ENCODE measurements at regions not wholly inside any gene's neighbourhood (a gene's known extent, or its start where the extent isn't known, plus 50 kb on each side); places are given as distances from the start of the nearest gene placed in this dataset.

DNA sequence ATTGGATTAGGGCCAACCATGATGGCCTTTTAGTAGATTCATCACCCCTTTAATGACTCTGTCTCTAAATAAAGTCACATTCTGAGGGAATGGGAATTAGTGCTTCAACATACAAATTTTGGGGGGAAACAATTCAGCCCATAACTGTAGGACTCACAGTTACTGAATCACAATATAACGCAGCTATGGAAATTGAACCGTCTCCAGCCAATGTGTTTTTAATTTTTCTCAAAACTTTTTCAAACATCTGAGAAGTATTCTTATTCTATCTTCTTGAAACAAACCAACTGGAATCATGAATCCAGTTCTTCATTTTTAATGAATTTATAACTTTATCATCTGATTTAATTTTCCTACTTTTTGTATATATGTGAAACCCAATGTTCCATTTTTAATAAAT is 373.1 kb upstream of the SYT4 start:
- no peak for DNase-seq

DNA sequence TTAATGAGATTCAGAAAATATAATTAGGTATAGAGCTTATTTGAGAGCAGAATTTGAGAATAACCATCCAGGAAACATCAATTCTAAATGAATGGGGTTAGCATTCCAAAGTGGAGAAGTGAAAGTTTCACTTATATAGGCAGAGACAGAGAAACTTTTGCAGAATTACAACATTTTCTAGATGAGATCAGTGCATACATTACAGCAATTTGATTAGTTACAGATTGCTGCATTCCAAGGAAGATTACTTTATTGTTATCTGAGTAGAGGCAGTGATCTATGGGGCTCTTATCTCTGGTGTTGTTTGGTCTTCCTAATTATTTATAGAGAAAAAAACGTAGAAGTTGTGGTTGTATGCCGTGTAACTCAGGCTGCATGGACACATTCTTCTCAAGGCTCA is 373.8 kb upstream of the SYT4 start:
- DNase-seq, result no peak

DNA sequence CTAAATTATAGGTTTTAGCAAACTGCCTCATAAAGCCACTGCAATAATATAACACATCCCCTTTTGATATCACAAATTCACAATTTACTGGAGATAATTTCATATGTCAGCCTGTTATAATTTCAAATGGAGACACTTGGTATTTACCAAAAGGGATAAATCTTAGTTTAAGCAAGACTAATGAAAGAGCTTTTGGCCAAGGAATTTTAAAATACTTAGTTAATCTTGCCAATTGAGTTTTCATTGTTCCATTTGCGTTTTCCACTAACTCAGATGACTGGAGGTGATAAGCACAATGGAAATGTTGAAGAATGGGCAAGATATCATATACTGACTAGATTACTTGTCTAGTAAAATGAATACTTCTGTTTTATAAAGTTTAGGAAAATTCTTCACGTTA is 379.3 kb upstream of the SYT4 start:
- DNase-seq, result no peak

DNA sequence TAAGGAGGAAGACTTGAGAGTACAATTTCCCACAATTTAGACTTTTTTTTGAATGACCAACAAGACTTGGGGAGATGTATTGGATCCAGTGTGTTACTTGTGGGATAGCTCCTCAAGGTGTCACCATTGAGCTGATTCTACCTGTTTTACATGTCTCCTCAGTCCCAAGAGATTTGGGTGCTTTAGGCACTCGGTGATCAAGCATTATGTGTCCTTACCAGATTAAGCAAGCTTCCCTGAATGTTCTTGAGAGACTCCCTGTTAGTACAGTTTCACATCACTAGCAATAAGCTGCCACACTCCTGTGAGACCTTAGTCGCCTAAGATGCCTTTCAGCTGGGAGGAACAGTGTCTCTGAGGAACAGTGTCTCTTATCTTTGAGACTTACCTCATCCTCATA is 384.3 kb upstream of the SYT4 start:
- DNase-seq, result no peak

DNA sequence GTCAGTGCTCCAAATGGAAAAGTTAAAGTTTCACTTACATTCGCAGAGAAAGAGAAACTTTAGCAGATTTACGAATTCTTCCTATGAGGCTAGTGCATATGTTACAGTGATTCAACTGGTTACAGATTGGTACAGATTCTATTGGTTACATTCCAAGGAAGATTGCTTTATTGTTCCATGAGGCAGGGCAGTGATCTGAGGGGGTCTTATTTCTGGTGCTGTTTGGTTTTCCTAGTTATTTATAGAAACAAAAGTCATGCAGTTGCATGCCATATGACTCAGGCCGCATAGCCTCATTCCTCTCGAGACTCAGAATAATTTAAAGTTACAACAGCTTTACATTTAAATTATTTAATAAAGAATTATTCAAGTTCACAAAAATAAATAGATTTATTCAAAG is 385.4 kb upstream of the SYT4 start:
- DNase-seq, result no peak

DNA sequence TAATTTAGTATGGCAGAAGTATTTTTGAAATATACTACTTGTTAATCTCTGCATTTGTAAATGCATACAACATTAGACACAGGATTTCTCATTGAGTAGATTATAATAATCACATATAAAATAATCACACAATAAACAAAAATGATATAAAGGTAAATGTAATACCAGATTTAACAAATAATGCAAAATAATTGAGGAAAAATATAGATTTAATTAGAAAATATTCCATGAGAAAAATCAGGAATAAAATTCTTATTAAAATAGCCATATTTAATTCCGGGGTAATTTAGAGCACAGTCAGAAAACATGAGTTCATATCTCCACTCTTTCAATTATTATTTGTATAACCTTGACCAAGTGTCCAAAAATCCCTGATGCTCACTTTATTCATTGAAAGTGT is 385.9 kb upstream of the SYT4 start:
- no peak for DNase-seq

DNA sequence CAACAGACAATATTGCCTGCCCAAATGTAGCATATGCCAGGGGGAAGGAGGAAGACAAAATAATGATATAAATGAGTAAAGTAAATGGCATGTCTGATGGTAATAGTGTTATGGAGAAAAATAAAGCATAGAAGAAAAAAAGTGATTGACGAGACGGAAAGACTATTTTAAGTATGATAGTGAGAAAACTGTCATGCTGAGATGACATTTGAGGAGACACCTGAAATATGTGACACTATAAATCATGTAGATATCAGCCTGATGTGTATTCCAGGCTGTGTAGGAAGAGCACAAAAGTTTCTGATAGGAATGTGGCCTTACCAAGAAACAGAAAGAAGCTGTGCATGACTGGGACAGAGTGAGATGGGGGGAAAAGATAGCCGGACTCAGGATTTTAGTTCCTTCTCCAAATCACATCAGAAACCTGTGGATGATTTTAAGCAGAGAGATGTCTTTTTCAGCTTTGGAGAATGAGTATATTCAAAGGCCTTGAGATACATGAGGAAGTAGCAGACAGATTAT is 387.3 kb upstream of the SYT4 start:
- DNase-seq, result no peak

DNA sequence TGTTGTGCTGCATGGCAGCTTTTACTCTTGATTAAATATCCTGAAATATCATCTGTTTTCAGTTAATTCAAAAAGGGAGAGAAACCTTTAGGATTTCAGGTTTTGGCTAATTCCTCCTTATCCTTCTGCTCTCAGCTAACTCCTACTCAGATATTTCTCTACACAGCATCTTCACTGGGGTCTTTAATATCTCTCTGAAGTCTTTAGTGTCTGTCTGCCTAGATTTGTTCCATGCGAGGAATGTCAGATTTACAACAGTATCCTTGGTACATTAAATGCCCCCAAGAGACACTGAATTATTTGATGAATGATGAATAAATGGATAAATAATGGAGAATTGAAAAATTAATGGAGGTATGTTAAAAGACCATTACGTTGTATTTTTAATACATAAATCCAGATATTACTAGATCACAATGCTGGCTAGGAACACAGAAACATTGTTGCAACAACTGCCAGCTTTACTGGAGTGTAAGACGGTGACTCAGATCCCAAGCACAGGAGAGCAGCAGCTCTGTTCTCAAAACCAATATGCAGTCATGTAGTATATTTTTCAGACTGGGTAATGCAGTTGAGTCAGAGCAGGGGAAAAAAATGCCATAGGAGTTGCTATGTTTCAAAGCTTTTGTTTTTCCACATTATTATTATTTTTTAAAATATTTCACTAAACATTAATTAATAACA is 388.0 kb upstream of the SYT4 start:
- DNase-seq, result no peak

DNA sequence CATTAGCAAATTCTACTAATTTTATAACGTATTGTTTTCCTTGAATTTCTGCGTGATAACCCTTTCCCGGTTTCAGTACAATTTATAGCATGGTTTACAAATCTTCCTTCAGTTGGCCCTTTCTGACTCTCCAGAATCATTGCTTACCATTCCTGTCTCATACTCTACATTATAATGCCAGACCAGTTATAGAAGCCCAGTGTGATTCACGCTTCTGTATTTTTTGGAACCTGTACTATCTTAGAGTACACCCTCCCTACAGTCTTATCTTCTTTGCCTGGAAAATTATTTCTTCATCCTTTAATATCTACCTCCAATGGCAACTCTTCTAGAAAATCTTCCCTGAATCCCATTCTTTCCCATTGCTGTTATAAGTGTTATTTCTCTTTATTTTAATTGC is 391.6 kb upstream of the SYT4 start:
- DNase-seq, result no peak

DNA sequence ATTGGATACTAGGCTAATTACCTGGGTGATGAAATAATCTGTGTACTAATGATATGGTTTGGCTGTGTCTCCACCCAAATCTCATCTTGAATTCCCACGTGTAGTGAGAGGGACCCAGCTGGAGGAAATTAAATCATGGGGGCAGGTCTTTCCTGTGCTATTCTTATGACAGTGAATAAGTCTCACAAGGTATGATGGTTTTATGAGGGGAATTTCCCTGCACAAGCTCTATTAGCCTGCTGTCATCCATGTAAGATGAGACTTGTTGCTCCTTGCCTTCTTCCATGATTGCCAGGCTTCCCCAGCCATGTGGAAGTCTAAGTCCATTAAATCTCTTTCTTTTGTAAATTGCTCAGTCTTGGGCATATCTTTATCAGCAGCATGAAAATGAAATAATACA is 394.1 kb upstream of the SYT4 start:
- DNase-seq, result no peak

DNA sequence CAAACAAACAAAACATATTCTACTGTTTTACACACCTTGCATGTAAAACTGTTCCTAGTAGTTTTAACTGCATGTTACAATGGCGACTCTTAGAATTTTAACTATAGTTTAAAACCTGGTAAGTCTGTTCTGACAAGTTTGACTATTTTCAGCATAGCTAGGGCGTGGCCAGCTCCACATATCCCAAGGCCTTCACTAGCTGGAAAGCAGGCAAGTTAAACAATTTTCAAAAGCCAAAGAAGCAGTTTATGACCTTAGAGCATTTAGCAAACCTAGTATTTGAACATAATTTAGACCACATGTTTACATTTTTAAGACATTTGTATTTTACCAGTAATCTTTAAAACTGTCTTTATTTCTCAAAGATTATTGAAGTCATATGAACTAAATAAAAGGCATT is 402.8 kb upstream of the SYT4 start:
- DNase-seq, result no peak

DNA sequence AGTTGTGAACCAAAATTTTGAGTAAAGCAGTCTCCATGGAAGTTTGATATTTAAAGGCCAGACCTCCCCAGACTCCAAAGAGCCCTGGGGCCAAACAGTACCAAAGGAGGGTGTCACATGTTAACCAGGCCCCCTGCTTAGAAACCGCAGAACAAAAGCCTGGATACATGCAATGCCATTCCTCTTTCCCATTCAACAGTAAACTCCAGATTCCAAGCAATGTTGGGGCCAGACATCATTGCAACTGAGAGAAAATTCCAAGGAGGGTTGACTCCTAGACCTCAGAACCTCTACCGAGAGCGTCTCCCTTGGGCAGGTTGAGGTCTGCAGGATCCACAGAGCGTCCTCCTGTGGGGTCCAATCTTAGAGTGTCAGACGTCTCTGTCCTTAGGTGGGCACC is 404.4 kb upstream of the SYT4 start:
- no peak for DNase-seq

DNA sequence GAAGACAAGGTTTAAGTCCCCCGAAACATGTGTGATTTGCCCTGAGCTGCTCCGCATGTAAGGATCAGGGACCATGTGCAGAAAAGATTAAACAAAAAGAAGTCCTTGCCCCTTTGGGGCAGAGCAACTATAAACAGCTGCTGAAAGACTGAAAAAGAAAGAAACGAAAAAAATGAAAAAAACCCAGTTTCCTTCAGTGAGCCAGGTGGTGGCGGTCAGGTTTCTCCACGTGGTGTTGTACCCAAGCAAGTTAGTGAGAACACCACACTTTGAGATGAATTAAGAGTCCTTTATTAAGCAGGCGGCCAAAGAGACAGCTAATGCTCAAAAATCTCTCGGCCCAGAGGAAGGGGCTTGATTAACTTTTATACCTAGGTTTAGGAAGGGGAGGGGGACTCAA is 404.9 kb upstream of the SYT4 start:
- DNase-seq, result no peak

DNA sequence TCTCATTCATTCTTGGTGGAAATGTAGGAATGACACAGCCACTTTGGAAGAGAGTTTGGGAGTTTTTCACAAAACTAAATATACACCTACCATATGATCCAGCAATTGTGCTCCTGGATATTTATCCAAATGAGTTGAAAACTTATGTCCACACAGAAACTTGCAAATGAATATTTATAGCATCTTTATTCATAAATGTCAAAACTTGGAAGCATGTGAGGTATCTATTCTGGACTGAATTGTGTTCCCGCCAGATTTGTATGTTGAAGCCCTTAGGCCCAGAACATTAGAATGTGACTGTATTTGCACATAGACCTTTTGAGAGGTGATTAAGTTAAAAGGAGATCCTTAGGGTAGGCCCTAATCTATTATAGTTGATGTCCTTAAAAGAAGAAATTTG is 409.4 kb upstream of the SYT4 start:
- no peak for DNase-seq

DNA sequence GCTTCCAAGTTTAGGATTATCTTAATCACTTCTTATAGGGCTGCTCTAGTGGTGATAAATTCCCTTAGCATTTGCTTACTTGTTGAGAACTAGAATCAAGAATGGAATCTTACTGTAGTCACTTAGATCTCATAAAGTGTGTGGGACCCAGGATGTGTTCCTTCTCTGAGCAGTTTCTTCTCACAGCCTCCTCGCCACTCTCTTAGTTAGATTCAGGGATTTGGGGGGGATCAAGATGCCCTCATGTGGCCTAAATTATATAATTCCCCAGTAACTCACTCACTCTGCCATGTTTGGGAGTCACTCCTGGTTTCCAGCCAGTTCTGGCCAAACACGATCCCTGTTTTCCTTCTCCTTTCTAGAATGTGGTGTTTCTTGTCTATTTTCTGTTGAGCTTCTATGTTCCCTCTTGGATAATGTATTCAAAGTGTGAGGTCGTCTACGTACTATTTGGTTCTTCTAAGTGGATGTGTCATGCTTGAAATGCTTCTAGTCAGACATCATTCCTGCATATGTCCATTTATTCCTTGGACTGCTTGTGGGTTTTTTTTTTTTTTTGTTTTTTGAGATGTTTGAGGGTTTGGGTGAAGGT is 414.9 kb upstream of the SYT4 start:
- no peak for DNase-seq

DNA sequence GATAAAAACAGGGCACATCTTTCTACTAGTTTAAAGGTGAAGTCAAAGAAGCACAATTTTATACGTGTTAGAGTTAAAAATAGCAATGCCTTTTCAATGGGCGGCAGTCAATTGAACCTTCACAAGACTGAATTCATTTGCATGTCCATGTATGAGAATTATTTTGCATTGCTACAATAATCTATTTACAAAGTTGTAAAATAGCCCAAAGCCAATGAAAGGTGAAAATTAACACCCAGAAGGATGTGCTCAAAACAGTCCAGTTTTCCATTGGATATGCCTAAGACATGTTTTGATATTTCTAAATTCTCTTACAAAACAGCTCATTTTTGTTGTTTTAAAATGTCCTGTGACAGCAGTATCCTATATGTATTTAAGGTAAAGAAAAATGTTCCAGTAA is 425.1 kb upstream of the SYT4 start:
- no peak for DNase-seq

DNA sequence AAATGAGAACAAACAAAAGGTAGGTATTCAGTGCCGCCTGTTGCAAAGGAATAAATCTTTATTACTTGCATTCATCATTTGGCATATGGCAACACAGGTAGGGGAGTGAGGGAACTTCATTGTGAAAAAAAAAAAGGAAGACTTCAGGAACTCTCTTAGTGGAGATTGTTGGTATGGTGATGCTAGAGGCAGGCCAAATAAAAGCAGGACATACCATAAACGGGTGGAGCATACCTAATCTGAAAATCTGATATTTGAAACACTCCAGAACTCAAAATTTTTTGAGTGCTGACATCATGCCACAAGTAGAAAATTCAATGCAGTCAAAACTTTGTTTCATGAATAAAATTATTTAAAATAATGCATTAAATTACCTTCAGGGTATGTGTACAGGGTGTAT is 425.8 kb upstream of the SYT4 start:
- DNase-seq, result no peak

DNA sequence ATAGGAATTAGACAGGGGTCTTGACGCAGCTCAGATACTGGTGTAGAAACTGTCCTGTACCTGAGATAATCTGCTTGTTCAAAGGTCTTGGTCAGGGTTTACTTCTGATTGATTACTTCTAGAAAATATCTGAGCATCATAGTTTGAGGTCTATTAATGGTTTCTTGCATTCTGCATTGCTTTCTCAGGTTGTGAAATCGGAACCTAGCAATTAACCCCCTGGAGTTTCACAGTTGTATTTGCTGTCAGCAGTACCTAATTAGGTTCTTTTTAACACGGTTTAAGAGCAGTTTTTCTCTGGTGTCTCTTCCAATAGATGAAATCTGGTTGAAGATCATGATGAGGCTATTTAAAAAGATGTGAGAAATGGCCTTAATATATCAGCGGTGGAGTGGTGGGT is 428.6 kb upstream of the SYT4 start:
- no peak for DNase-seq

DNA sequence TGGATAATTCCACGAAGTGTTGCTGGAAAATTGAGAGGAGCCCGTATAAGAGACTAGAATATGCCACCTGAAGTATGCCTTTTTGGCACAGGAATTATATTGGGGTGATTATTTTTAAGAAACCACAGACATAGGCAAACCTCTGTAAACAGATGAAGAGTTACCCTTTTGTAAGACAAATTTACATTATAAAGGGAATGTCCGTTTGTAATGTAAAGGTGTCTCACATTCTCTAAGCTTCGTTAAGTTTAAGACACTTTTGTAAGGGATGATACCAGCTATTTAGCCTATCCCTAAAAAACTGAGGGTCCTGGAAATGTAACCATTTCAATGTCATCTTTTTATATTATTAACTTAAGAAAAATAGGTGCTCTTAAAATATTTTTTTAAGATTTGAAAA is 432.8 kb upstream of the SYT4 start:
- DNase-seq, result no peak

DNA sequence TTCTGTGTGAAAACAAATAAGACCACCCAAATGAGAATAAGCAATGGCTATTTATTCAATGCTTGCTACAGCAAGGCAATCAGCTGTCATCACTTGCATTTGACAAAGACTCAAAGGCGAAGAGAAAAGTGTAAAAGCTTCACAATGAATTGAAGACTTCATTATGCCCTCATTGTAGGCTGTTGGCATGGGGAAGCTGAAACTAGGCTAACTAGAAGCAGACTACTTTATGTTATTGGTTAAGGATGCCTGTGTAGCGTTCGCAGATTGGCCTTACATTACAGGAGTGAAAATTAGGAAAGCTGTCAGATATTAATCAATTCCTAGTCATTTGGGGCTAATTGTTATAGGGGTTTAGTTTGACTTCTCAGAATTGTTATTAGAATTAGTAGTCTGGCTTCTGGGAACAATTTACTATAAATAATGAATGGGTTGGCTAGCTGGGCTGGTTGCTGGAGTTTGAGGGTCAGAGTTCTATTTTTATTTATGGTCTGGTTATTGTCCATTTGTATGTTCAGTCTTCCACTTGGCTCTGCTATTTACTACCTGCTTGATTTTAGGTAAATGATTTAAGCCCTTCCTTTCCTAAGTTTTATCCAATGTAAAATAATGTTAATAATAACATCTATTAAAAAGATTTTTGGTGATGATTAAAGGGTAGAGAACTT is 437.2 kb upstream of the SYT4 start:
- DNase-seq, result no peak

DNA sequence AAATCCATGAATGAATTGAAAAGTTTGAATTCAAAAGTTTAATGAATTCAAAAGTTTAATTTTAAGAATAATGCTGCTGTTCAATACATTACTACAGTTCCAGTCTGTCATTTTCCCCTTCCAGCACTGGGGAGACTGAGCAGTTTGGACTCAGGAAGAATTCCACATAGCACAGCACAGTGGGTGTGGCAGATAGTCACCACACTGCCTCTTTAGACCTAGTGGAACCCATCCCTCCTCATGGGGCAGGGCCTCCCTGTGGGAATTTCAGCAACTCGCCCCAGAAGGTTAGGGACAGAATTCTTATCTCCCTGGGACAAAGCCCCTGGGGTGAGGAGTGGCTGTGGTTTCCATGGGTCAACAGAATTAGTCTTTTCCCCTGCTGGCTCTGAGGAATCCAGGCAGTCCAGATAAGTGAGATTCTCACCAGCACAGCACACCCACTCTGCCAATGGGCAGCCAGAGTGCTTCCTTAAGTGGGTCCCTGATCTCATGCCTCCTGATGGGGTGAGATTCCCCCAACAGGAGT is 442.0 kb upstream of the SYT4 start:
- no peak for DNase-seq

DNA sequence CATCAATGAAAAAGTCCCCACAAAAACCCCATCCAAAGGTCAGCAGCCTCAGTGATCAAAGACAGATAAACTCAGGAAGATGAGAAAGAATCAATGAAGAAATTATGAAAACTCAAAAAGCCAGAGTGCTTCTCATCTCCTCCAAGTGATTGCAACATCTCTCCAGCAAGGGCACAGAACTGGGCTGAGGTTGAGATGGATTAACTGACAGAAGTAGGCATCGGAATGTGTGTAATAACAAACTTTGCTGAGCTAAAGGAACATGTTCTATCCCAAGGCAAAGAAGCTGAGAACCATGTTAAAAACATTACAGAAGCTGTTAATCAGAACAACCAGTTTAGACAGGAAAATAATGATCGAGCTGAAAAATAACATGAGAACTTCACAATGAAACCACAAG is 442.8 kb upstream of the SYT4 start:
- no peak for DNase-seq

DNA sequence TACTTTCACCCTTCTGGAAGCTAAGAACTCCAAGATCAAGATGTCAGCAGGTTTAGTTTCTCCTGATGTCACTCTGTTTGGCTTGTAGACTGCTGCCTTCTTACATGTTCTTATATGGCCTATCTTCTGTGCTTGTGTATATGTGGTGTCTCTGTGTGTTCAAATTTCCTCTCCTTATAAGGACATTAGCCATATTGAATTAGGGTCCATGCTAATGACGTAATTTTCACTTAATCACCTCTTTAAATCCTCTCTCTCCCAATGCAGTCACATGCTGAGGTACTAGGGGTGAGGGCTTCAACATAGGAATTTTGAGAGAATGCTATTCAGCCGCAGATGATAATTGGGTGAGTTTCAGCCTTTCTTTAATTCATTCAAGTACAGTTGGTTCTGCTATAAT is 458.3 kb upstream of the SYT4 start:
- no peak for DNase-seq

Measured in stimulated activated CD8-positive, alpha-beta memory T cell treated with anti-CD3 and anti-CD28 coated beads, Interleukin-4, amount 100 ng/mL, for 48 hours (primary cell).